Thoracic aorta (tissue), 2 donors: ENCODE measurements at regions not wholly inside any gene's neighbourhood (a gene's known extent, or its start where the extent isn't known, plus 50 kb on each side); places are given as distances from the start of the nearest gene placed in this dataset.
"Not testable (repeated sequence)": the region's sequence is repeated elsewhere in the genome, so short reads cannot be mapped to it uniquely, and the experiment has no call there.

Experiments used
- ATAC-seq: fragments of 150-250 bp; one replicate; pipeline ENCODE4 v1.8.0; 2017; ENCODE audit warnings: low read depth; ENCODE audit not compliant: insufficient number of reproducible peaks, low FRiP score
- DNase-seq: peaks from one replicate; pipeline ENCODE4 v3.0.0-alpha.2; 2020; ENCODE audit warnings: low spot score
- H3K27ac ChIP-seq, 2 donors: fragments of 200-600 bp; sonication (generic); 1 replicate in 1 of 2; 2 replicates in 1 of 2; pipeline ENCODE4 v1.5.1; 2016; ENCODE audit warnings: mild to moderate bottlenecking in 2 of 2, moderate library complexity in 2 of 2
- H3K27me3 ChIP-seq: fragments of 200-600 bp; sonication (generic); replicated peaks from 2 replicates; pipeline ENCODE4 v1.6.0; 2016; ENCODE audit warnings: mild to moderate bottlenecking; ENCODE audit not compliant: insufficient read depth
- H3K36me3 ChIP-seq: fragments of 200-600 bp; sonication (generic); one replicate; pipeline ENCODE4 v1.5.1; 2016
- H3K4me1 ChIP-seq, 2 donors: fragments of 200-600 bp; sonication (generic); 1 replicate in 1 of 2; 2 replicates in 1 of 2; pipeline versions ENCODE4 v1.5.1 to v1.6.0; 2016; ENCODE audit warnings: low read depth in 2 of 2, mild to moderate bottlenecking in 1 of 2; ENCODE audit not compliant: control insufficient read depth in 1 of 2
- H3K4me3 ChIP-seq: fragments of 200-600 bp; sonication (generic); 2 replicates; pipeline ENCODE4 v1.5.1; 2016; ENCODE audit warnings: mild to moderate bottlenecking
- H3K9me3 ChIP-seq: fragments of 200-600 bp; sonication (generic); 2 replicates; pipeline ENCODE4 v1.5.1; 2016
- CTCF ChIP-seq: fragments of 200-600 bp; sonication (generic); IDR thresholded peaks from one replicate; pipeline ENCODE4 v1.5.1; 2019; ENCODE audit warnings: antibody characterized with exemption

GRCh38 chr9:11190719-11191118 is 577.9 kb upstream of the PTPRD start:
- Histone ChIP-seq H3K4me3 (no peak overlapping the region), H3K27me3 (no peaks in the 10 kb centered on the region), H3K27ac (no peak overlapping the region), H3K36me3 (no peaks in the 10 kb centered on the region), H3K9me3 (no peaks in the 10 kb centered on the region), H3K4me1 (no peaks in the 10 kb centered on the region)
- no peak for TF ChIP-seq CTCF
- no peak for ATAC-seq
- DNase-seq: no peak

DNA sequence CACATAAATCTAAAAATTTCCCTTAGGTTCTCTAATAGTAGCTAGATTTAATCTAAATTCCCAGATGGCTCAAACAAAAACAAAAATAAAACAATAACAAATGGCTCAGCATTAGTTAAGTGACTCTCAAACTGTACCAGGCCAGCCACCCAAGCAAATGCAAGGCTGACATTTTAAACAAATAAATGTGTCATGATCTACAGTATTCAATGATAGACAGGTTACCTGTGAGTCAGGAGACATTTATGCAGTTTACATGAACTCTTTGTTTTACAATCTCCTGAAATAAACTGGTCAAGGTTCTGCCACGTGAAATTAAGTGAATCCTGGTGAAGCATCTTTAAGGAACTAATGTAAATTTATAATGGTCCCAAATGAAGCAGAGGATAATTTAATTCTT is 580.2 kb upstream of the PTPRD start:
- Histone ChIP-seq H3K4me3 (no peak overlapping the region), H3K27me3 (no peaks in the 10 kb centered on the region), H3K4me1 (no peaks in the 10 kb centered on the region), H3K27ac (no peak overlapping the region), H3K36me3 (no peaks in the 10 kb centered on the region), H3K9me3 (no peaks in the 10 kb centered on the region)
- no peak for ATAC-seq
- DNase-seq: no peak
- TF ChIP-seq CTCF: no peak

- Histone ChIP-seq H3K27me3 (no peaks in the 10 kb centered on the region), H3K36me3 (no peaks in the 10 kb centered on the region), H3K27ac (no peak overlapping the region), H3K4me3 (no peak overlapping the region), H3K4me1 (no peaks in the 10 kb centered on the region), H3K9me3 (no peaks in the 10 kb centered on the region)
- no peak for TF ChIP-seq CTCF
- ATAC-seq (no peak), DNase-seq (no peak)
These were observed 581.4 kb upstream of the PTPRD start for GRCh38 chr9:11194246-11194645.

- DNase-seq, H3K4me1 ChIP-seq, H3K4me3 ChIP-seq, H3K9me3 ChIP-seq, H3K27me3 ChIP-seq, ATAC-seq, H3K36me3 ChIP-seq, H3K27ac ChIP-seq: not testable (repeated sequence)
These were observed 584.1 kb upstream of the PTPRD start for GRCh38 chr9:11196840-11197365.

GRCh38 chr9:11199335-11199734 is 586.5 kb upstream of the PTPRD start:
- Histone ChIP-seq H3K27ac (no peak overlapping the region), H3K9me3 (no peaks in the 10 kb centered on the region), H3K4me3 (no peak overlapping the region), H3K4me1 (no peaks in the 10 kb centered on the region), H3K27me3 (no peaks in the 10 kb centered on the region), H3K36me3 (no peaks in the 10 kb centered on the region)
- no peak for ATAC-seq
- no peak for TF ChIP-seq CTCF
- no peak for DNase-seq

DNA sequence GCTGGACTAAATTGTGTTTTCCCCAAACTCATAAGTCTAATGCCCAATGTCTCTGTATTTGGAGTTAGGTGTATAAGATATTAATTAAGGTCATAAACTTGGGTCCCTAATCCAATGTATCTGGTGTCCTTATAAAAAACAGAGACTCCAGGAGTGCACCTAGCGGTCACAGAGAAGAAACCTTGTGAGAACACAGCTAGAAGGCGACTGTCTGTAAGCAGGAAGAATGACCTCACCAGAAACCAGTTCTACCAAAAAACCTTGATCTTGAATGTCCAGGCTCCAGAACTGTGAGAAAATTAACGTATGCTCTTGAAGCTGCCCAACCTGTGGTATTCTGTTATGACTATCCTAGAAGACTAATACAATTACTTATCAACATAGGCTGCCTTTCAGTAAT is 591.7 kb upstream of the PTPRD start:
- H3K4me3 ChIP-seq: no peak overlapping the region
- H3K27ac ChIP-seq: no peak overlapping the region
- no peaks in the 10 kb centered on the region for H3K4me1 ChIP-seq
- H3K36me3 ChIP-seq: no peaks in the 10 kb centered on the region
- DNase-seq (no peak), ATAC-seq (no peak)
- no peaks in the 10 kb centered on the region for H3K9me3 ChIP-seq
- TF ChIP-seq CTCF: no peak
- H3K27me3 ChIP-seq: no peaks in the 10 kb centered on the region
